Gastroesophageal sphincter (tissue), 4 donors: ENCODE measurements at regions not wholly inside any gene's neighbourhood (a gene's known extent, or its start where the extent isn't known, plus 50 kb on each side); places are given as distances from the start of the nearest gene placed in this dataset.

Experiments used
- ATAC-seq: fragments of 150-250 bp; one replicate; pipeline ENCODE4 v1.9.1; 2016; ENCODE audit warnings: mild to moderate bottlenecking, moderate library complexity
- H3K27ac ChIP-seq, 4 donors: fragments of 200-600 bp; sonication (generic) in 3 of 4; 1 replicate in 3 of 4; 2 replicates in 1 of 4; pipeline ENCODE4 v1.5.1; 2016 to 2019
- H3K27me3 ChIP-seq: fragments of 200-600 bp; sonication (generic); one replicate; pipeline ENCODE4 v1.5.1; 2019
- H3K36me3 ChIP-seq, 2 donors: fragments of 200-600 bp; sonication (generic); one replicate each; pipeline ENCODE4 v1.5.1; 2019; ENCODE audit warnings: control low read depth in 1 of 2
- H3K4me1 ChIP-seq, 3 donors: fragments of 200-600 bp; sonication (generic); 1 replicate in 2 of 3; 2 replicates in 1 of 3; pipeline ENCODE4 v1.5.1; 2016 to 2019; ENCODE audit warnings: control low read depth in 2 of 3
- H3K4me3 ChIP-seq, 2 donors: fragments of 200-600 bp; sonication (generic); one replicate each; pipeline ENCODE4 v1.5.1; 2019; ENCODE audit warnings: mild to moderate bottlenecking in 1 of 2, moderate library complexity in 1 of 2
- H3K9me3 ChIP-seq, 3 donors: fragments of 200-600 bp; sonication (generic); one replicate each; pipeline ENCODE4 v1.5.1; 2017 to 2019; ENCODE audit warnings: control low read depth in 2 of 3
- EP300 ChIP-seq: sonication (generic); formaldehyde crosslinking; IDR thresholded peaks from one replicate; pipeline ENCODE4 v1.6.1; 2017; ENCODE audit warnings: antibody characterized with exemption, mild to moderate bottlenecking
- POLR2A ChIP-seq, 2 donors: fragments of 450-650 bp; IDR thresholded peaks; one replicate each; pipeline ENCODE4 v1.6.1; 2017; ENCODE audit warnings: antibody characterized with exemption in 2 of 2, mild to moderate bottlenecking in 2 of 2, moderate library complexity in 1 of 2
- POLR2AphosphoS5 ChIP-seq: sonication (generic); formaldehyde crosslinking; IDR thresholded peaks from one replicate; pipeline ENCODE4 v1.6.1; 2017; ENCODE audit warnings: antibody characterized with exemption
- WGBS, 2 donors: methylation state at CpG; one replicate each; pipeline ENCODE4 v1.1.5; 2018; ENCODE audit warnings: low coverage in 1 of 2; 5-methylcytosine and 5-hydroxymethylcytosine counted together
- TF ChIP-seq, protein P1 (sequence below), 4 experiments: fragments of 200-600 bp in 2 of 4; fragments of 450-650 bp in 2 of 4; sonication (generic) in 1 of 4; IDR thresholded peaks; one replicate each; pipeline ENCODE4 v1.5.1; 2017 to 2019; ENCODE audit warnings: antibody characterized with exemption in 4 of 4, mild to moderate bottlenecking in 2 of 4, moderate library complexity in 2 of 4

DNA sequence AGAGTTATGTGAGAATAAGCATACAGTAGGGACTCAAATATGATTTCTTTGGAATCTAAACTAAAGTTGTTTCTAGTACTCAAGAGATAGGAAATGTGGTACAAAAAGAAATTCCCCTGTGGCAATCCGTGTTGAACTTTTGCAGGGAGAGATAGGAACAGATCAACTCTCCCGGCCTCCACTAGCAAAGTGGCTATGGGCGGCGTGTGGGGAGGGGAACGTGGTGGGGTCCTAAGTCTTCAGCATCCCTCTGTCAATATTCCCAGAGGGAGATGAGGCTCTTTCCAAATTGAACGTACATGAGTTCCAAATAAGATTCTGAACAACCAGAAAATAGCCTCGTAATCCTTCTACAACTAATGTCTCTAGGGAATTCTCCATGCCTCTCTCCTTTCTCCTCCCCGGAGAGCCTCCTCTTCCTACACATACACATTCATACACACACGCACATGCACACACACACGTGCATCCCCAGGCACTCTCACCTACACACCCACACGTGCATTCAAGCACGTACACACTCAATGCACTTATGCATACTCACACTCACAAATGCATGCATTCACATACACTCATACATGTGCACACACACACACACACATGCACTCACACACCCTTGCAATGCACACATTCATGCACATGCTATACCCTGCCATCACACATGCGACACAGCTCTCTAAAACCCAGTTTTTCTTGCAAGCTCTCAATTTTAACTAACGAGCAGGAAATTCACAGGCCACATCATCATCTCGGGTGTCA, 244.8 kb downstream of the MAF start:
- H3K9me3 ChIP-seq: peaks cover 0 to 7% (median 0%) of the 10 kb centered on the region in 3 donors
- H3K4me1 ChIP-seq: no peaks in the 10 kb centered on the region
- no peak overlapping the region for H3K27ac ChIP-seq
- H3K36me3 ChIP-seq: no peaks in the 10 kb centered on the region
- WGBS, 2 donors: 86 to 91% methylated on average over 7 to 15 of the region's 15 CpGs
- TF ChIP-seq POLR2AphosphoS5: no peak
- no peak for TF ChIP-seq EP300
- TF ChIP-seq POLR2A (IDR thresholded peaks at IDR 0.05): no peak
- TF ChIP-seq, protein P1, sequence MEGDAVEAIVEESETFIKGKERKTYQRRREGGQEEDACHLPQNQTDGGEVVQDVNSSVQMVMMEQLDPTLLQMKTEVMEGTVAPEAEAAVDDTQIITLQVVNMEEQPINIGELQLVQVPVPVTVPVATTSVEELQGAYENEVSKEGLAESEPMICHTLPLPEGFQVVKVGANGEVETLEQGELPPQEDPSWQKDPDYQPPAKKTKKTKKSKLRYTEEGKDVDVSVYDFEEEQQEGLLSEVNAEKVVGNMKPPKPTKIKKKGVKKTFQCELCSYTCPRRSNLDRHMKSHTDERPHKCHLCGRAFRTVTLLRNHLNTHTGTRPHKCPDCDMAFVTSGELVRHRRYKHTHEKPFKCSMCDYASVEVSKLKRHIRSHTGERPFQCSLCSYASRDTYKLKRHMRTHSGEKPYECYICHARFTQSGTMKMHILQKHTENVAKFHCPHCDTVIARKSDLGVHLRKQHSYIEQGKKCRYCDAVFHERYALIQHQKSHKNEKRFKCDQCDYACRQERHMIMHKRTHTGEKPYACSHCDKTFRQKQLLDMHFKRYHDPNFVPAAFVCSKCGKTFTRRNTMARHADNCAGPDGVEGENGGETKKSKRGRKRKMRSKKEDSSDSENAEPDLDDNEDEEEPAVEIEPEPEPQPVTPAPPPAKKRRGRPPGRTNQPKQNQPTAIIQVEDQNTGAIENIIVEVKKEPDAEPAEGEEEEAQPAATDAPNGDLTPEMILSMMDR (IDR thresholded peaks at IDR 0.05): no peak
- ATAC-seq: no peak
- no peaks in the 10 kb centered on the region for H3K27me3 ChIP-seq
- H3K4me3 ChIP-seq: no peak overlapping the region

DNA sequence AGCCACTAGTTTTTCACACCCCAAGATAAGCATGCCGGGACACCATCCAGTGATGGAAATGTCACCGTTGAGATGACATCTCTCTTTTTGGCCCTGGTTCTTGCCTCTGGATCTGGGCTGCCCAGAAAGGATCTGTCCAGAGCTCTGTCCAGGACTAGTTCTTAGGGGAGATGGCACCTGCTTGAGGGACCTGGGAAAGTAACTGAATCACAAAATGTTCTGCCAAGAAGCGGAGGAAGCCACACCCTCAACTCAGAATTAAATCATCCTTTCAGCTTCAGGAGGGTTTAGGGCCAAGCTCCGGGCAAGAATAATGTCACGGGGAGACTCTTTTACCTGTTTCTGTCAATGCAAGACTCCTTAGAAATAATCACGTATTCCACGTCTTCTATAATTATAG, 248.6 kb downstream of the MAF start:
- H3K4me1 ChIP-seq: no peaks in the 10 kb centered on the region
- no peak for ATAC-seq
- TF ChIP-seq, protein P1 (IDR thresholded peaks at IDR 0.05): no peak
- TF ChIP-seq EP300: no peak
- TF ChIP-seq POLR2A (IDR thresholded peaks at IDR 0.05): no peak
- no peak for TF ChIP-seq POLR2AphosphoS5
- H3K27ac ChIP-seq: no peak overlapping the region
- H3K4me3 ChIP-seq: no peak overlapping the region
- peaks cover 7% of the 10 kb centered on the region for H3K27me3 ChIP-seq
- WGBS, 2 donors: 81 to 97% methylated on average over 5 to 6 of the region's 7 CpGs
- H3K36me3 ChIP-seq: no peaks in the 10 kb centered on the region
- H3K9me3 ChIP-seq: no peaks in the 10 kb centered on the region

DNA sequence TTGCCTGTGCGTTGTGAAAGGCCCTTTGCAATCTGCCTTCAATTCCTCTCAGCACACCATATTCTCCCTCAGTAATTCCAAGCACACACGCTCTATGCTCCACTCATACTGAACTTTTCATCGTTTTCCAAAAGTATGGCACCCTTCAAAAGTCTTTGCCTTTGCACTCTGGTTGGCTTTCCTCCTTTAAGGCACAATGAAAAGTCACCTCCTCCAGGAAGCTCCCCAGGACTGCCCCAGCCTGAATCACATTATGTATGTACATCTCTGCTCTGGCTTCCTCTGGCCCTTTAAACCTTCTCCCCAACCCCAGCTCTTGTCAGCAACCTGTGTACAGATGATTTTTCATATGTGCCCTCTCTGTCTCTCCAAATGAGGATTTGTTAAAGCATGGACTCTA, 250.7 kb downstream of the MAF start:
- 91 to 100% methylated on average over 3 of the region's 3 CpGs for WGBS, 2 donors
- H3K27me3 ChIP-seq: peaks cover 7% of the 10 kb centered on the region
- no peak overlapping the region for H3K4me3 ChIP-seq
- H3K4me1 ChIP-seq: no peaks in the 10 kb centered on the region
- H3K9me3 ChIP-seq: no peaks in the 10 kb centered on the region
- H3K36me3 ChIP-seq: no peaks in the 10 kb centered on the region
- TF ChIP-seq EP300: no peak
- TF ChIP-seq, protein P1 (IDR thresholded peaks at IDR 0.05): no peak
- no peak overlapping the region for H3K27ac ChIP-seq
- ATAC-seq: no peak

DNA sequence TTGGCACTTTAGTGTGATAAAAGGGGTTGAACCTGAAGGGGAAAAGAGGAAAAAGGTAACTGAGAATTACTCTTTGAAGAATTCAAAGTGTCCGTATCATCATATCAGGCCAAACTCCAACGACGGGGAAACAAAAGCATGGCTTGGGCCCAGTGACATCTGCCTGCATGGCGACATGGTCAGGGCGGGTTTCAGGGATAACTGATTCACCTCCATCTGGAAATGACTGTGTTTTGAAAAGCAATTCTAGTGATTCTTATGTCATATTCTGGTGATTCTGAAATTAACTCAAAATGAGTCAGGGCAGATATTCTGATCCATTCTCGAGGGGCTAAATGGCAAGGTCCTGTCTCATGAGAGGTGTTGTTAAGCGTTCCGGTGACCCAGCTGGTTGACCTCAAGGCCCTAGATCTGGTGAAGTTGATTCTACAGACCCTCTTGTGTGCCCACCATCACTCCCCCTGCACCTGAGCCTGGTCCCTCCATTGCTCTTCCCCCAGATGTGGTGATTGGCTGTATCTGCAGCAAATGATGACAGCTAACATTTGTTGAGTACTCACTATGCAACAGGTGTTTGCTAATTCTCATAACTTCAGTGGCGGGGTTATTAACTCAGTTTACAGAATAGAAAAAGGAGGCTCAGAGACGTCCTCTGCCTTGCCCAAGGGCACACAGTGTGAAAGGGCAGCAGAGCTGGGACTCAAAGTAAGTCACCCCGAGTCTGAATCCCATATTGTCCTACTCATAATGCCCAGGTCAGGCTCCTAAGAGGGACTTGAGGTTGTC, 251.8 kb downstream of the MAF start:
- 83 to 94% methylated on average over 8 to 9 of the region's 11 CpGs for WGBS, 2 donors

DNA sequence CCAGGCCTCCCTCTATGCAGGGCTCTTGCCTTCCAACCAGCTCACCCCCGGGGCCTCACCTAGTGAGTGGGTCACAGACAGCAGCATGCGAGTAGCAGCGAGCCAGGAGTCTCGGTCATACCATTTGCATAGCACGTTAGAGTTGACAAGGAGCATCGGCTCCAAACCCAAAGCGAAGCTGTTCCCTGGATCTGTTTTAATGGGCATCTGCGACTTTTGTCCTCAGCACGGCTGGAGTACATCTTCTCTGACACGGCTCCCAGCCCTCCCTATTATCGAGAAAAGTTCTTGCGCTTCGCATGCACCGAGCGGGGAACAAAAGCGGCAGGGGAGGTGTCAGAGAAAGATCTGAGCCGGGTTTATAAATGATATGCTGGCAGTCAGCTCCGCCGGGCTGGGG, 253.3 kb downstream of the MAF start:
- WGBS, 2 donors: 59% methylated on average over 5 of the region's 19 CpGs; no CpG with 5 or more reads in 1 of the 2 donors
- no peaks in the 10 kb centered on the region for H3K4me1 ChIP-seq
- ATAC-seq: no peak
- H3K9me3 ChIP-seq: no peaks in the 10 kb centered on the region
- H3K27ac ChIP-seq: no peak overlapping the region
- H3K27me3 ChIP-seq: peaks cover 7% of the 10 kb centered on the region
- no peaks in the 10 kb centered on the region for H3K36me3 ChIP-seq
- TF ChIP-seq, protein P1 (IDR thresholded peaks at IDR 0.05): no peak
- TF ChIP-seq EP300 (no peak), POLR2A (IDR thresholded peaks at IDR 0.05) (no peak), POLR2AphosphoS5 (no peak)
- H3K4me3 ChIP-seq: no peak overlapping the region

More for the DNA sequence above, 251.8 kb downstream of the MAF start:
- Histone ChIP-seq H3K27me3 (peaks cover 7% of the 10 kb centered on the region), H3K9me3 (no peaks in the 10 kb centered on the region), H3K36me3 (no peaks in the 10 kb centered on the region), H3K4me1 (no peaks in the 10 kb centered on the region), H3K4me3 (no peak overlapping the region), H3K27ac (no peak overlapping the region)
- no peak for TF ChIP-seq POLR2AphosphoS5
- no peak for ATAC-seq
